ENCODE measurements at regions not wholly inside any gene's neighbourhood (a gene's known extent, or its start where the extent isn't known, plus 50 kb on each side); places are given as distances from the start of the nearest gene placed in this dataset.

DNA sequence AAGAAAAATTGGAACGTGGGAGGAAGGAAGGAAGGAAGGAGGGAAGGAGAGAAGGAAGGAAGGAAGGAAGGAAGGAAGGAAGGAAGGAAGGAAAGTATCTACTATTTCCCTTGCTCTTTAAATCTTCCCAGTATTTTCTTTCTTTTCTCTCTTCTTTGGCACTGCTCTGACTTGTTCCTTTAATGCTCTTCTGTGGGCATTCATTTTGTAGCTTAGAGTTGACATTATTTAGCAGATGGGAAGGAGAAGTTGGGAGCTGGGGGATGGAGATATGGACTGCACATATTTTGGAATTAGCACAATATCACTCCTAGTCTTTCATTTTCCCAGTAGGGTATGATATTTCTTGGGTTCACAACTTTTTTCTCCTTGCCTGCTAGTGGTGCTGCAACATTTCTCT lies 152.2 kb downstream of the TFAP2B start:
- Histone ChIP-seq H3K9me3 (ENCODE audit: low read depth, low read length) (peaks cover 3% of the 10 kb centered on the region), H3K36me3 (ENCODE audit: insufficient read depth, low read length) (no peaks in the 10 kb centered on the region), H3K4me2 (ENCODE audit: insufficient read depth, low read length) (no peak overlapping the region), H4K20me1 (ENCODE audit: insufficient read depth, low read length) (no peaks in the 10 kb centered on the region), H3K27me3 (ENCODE audit: insufficient read depth, low read length) (no peaks in the 10 kb centered on the region), H3K79me2 (ENCODE audit: insufficient read depth, low read length) (no peaks in the 10 kb centered on the region), H3K4me1 (ENCODE audit: insufficient read depth, low read length) (no peaks in the 10 kb centered on the region), H2AFZ (ENCODE audit: low read length) (no peak overlapping the region), H3K27ac (ENCODE audit: low read depth, low read length) (no peak overlapping the region), H3K4me3 (ENCODE audit: insufficient read depth, low read length) (no peak overlapping the region)
- TF ChIP-seq, protein P1, sequence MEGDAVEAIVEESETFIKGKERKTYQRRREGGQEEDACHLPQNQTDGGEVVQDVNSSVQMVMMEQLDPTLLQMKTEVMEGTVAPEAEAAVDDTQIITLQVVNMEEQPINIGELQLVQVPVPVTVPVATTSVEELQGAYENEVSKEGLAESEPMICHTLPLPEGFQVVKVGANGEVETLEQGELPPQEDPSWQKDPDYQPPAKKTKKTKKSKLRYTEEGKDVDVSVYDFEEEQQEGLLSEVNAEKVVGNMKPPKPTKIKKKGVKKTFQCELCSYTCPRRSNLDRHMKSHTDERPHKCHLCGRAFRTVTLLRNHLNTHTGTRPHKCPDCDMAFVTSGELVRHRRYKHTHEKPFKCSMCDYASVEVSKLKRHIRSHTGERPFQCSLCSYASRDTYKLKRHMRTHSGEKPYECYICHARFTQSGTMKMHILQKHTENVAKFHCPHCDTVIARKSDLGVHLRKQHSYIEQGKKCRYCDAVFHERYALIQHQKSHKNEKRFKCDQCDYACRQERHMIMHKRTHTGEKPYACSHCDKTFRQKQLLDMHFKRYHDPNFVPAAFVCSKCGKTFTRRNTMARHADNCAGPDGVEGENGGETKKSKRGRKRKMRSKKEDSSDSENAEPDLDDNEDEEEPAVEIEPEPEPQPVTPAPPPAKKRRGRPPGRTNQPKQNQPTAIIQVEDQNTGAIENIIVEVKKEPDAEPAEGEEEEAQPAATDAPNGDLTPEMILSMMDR (IDR thresholded peaks at IDR 0.05; ENCODE audit: extremely low read depth, low read depth, low read length), result no peak
- DNase-seq (ENCODE audit: insufficient read length, low spot score, missing footprints), result no peak

DNA sequence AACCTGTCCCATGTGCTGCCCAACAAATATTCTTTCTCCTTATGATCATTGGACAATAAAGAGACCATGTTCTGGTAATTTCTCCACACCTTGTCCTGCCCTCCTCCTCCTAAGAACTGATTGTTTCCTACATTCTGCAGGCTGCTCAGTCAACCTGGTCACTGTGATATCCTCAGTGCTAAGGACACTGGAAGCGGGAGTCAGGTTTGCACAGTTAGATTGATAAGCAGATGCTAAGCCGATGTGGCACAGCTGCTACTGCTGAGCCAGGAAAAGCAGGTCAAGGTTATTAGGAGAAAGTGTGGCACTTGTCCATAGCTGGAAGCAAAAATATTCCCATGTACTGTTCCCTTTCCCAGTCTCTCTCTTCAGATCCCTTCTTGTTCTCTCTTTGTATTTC lies 154.8 kb downstream of the TFAP2B start:
- H4K20me1 ChIP-seq (ENCODE audit: insufficient read depth, low read length), result no peaks in the 10 kb centered on the region
- no peaks in the 10 kb centered on the region for H3K4me1 ChIP-seq (ENCODE audit: insufficient read depth, low read length)
- no peak overlapping the region for H3K4me3 ChIP-seq (ENCODE audit: insufficient read depth, low read length)
- H3K4me2 ChIP-seq (ENCODE audit: insufficient read depth, low read length), result no peak overlapping the region
- TF ChIP-seq, protein P1 (IDR thresholded peaks at IDR 0.05; ENCODE audit: extremely low read depth, low read depth, low read length), result no peak
- DNase-seq (ENCODE audit: insufficient read length, low spot score, missing footprints), result no peak
- H3K27me3 ChIP-seq (ENCODE audit: insufficient read depth, low read length), result no peaks in the 10 kb centered on the region
- H3K36me3 ChIP-seq (ENCODE audit: insufficient read depth, low read length), result no peaks in the 10 kb centered on the region
- no peaks in the 10 kb centered on the region for H3K79me2 ChIP-seq (ENCODE audit: insufficient read depth, low read length)
- peaks cover 3% of the 10 kb centered on the region for H3K9me3 ChIP-seq (ENCODE audit: low read depth, low read length)
- H3K27ac ChIP-seq (ENCODE audit: low read depth, low read length), result no peak overlapping the region
- no peak overlapping the region for H2AFZ ChIP-seq (ENCODE audit: low read length)

DNA sequence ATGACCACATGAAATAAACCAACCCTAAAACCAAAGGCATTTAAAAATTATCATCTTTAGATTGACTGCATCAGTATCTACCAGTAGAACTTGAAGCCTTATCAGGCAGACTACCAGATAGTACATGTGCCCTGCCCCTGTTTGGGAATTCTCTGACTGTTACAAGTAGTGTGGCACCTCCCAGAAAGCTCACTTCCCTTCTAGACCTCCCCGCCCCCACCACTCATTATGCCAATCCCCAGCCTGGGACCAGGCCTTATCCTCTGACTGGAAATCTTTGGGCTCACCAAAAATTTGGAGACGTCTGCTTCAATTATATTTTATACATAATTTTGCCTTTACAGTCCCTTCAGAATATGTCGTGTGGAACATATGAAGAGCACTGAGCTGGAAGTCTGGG lies 155.6 kb downstream of the TFAP2B start:
- Histone ChIP-seq H3K4me1 (ENCODE audit: insufficient read depth, low read length) (no peaks in the 10 kb centered on the region), H3K27me3 (ENCODE audit: insufficient read depth, low read length) (no peaks in the 10 kb centered on the region), H3K4me2 (ENCODE audit: insufficient read depth, low read length) (no peak overlapping the region), H4K20me1 (ENCODE audit: insufficient read depth, low read length) (no peaks in the 10 kb centered on the region), H3K36me3 (ENCODE audit: insufficient read depth, low read length) (no peaks in the 10 kb centered on the region), H3K79me2 (ENCODE audit: insufficient read depth, low read length) (no peaks in the 10 kb centered on the region), H3K27ac (ENCODE audit: low read depth, low read length) (no peak overlapping the region), H3K9me3 (ENCODE audit: low read depth, low read length) (peaks cover 3% of the 10 kb centered on the region), H2AFZ (ENCODE audit: low read length) (no peak overlapping the region), H3K4me3 (ENCODE audit: insufficient read depth, low read length) (no peak overlapping the region)
- TF ChIP-seq, protein P1 (IDR thresholded peaks at IDR 0.05; ENCODE audit: extremely low read depth, low read depth, low read length), result no peak
- DNase-seq (ENCODE audit: insufficient read length, low spot score, missing footprints), result no peak

DNA sequence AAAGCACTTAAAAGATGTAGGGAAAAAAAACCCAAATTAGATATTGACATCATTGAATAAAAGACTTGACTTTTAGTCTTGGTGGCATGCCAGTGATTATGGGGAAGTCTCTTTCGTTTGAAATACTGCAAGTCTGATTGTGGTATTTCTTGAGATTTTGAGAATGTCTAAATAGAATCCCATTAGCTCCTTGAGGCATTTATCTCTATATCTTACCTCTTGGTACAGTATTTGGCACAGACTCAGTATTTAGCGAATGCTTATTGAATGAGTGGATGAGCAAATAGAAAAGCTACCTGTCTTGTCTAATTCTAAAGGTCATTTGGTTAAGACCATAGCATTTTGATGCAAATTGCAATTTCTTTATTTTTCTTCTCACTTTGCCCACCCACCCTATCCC lies 156.5 kb downstream of the TFAP2B start:
- no peak overlapping the region for H3K4me2 ChIP-seq (ENCODE audit: insufficient read depth, low read length)
- H3K79me2 ChIP-seq (ENCODE audit: insufficient read depth, low read length), result no peaks in the 10 kb centered on the region
- H2AFZ ChIP-seq (ENCODE audit: low read length), result no peak overlapping the region
- H3K27me3 ChIP-seq (ENCODE audit: insufficient read depth, low read length), result no peaks in the 10 kb centered on the region
- H3K9me3 ChIP-seq (ENCODE audit: low read depth, low read length), result peaks cover 3% of the 10 kb centered on the region
- H3K27ac ChIP-seq (ENCODE audit: low read depth, low read length), result no peak overlapping the region
- TF ChIP-seq, protein P1 (IDR thresholded peaks at IDR 0.05; ENCODE audit: extremely low read depth, low read depth, low read length), result no peak
- no peaks in the 10 kb centered on the region for H3K4me1 ChIP-seq (ENCODE audit: insufficient read depth, low read length)
- no peak overlapping the region for H3K4me3 ChIP-seq (ENCODE audit: insufficient read depth, low read length)
- DNase-seq (ENCODE audit: insufficient read length, low spot score, missing footprints), result no peak
- no peaks in the 10 kb centered on the region for H3K36me3 ChIP-seq (ENCODE audit: insufficient read depth, low read length)
- no peaks in the 10 kb centered on the region for H4K20me1 ChIP-seq (ENCODE audit: insufficient read depth, low read length)

All from osteoblast (primary cell).